WTC11 (cell line): ENCODE measurements at regions not wholly inside any gene's neighbourhood (a gene's known extent, or its start where the extent isn't known, plus 50 kb on each side); places are given as distances from the start of the nearest gene placed in this dataset.

ENCODE experiments used
- ATAC-seq: fragments of 200-7000 bp; cut with Tn5 transposase; 2 replicates; pipeline ENCODE4 v1.10.0; 2021; ENCODE audit warnings: mild to moderate bottlenecking, moderate library complexity
- CTCF ChIA-PET: fragments of 300-600 bp; sonication (Branson Sonifier 250); formaldehyde crosslinking; loops from one replicate; lab custom pipeline; 2021; ENCODE audit warnings: antibody characterized with exemption; lab: Charles Lee
- POLR2A ChIA-PET: fragments of 350-600 bp; sonication (Branson Sonifier 250); formaldehyde crosslinking; loops from one replicate; lab custom pipeline; 2021; ENCODE audit warnings: antibody characterized with exemption; lab: Charles Lee
- DNase-seq: peaks from one replicate; pipeline ENCODE4 v3.0.0; 2021; ENCODE audit warnings: low spot score
- H3K27ac Mint-ChIP-seq: 2 replicates; pipeline ENCODE4 v1.8.0; 2021; ENCODE audit warnings: mixed read lengths
- H3K27me3 Mint-ChIP-seq: 2 replicates; pipeline ENCODE4 v1.8.0; 2021; ENCODE audit warnings: low read depth, mild to moderate bottlenecking, moderate library complexity, mixed read lengths
- H3K36me3 Mint-ChIP-seq: 2 replicates; pipeline ENCODE4 v1.8.0; 2021; ENCODE audit warnings: mixed read lengths
- H3K4me1 Mint-ChIP-seq: 2 replicates; pipeline ENCODE4 v1.8.0; 2022; ENCODE audit warnings: mixed read lengths
- H3K4me3 Mint-ChIP-seq: 2 replicates; pipeline ENCODE4 v1.8.0; 2021; ENCODE audit warnings: mild to moderate bottlenecking, moderate library complexity, mixed read lengths
- H3K9me3 Mint-ChIP-seq: 2 replicates; pipeline ENCODE4 v1.8.0; 2021; ENCODE audit warnings: mixed read lengths
- ARID4B ChIP-seq: sonication (generic); formaldehyde crosslinking; IDR thresholded peaks from 2 replicates; pipeline ENCODE4 v1.8.0; 2023; ENCODE audit warnings: missing genetic modification reagents, mild to moderate bottlenecking, borderline replicate concordance
- ATF6 ChIP-seq: sonication (generic); formaldehyde crosslinking; IDR thresholded peaks from 2 replicates; pipeline ENCODE4 v1.8.1; 2023; ENCODE audit warnings: mild to moderate bottlenecking, missing genetic modification reagents
- CBFB ChIP-seq: sonication (generic); formaldehyde crosslinking; IDR thresholded peaks from 2 replicates; pipeline ENCODE4 v1.8.1; 2022; ENCODE audit warnings: mild to moderate bottlenecking, low read depth, missing genetic modification reagents
- EMX1 ChIP-seq: fragments of 250-450 bp; sonication (Bioruptor Pico); IDR thresholded peaks from 2 replicates; pipeline ENCODE4 v1.8.0; 2021; ENCODE audit warnings: mild to moderate bottlenecking
- FOXP4 ChIP-seq: sonication (generic); formaldehyde crosslinking; IDR thresholded peaks from 2 replicates; pipeline ENCODE4 v1.8.0; 2022; ENCODE audit warnings: mild to moderate bottlenecking, missing genetic modification reagents
- GRHL2 ChIP-seq: fragments of 250-450 bp; sonication (Bioruptor Pico); IDR thresholded peaks from 2 replicates; pipeline ENCODE4 v1.8.0; 2022; ENCODE audit warnings: mild to moderate bottlenecking, moderate library complexity; ENCODE audit not compliant: insufficient replicate concordance, severe bottlenecking
- GTF2I ChIP-seq: fragments of 250-450 bp; sonication (Bioruptor Pico); conservative IDR thresholded peaks from 2 replicates; pipeline ENCODE4 v1.4.0; 2021; ENCODE audit warnings: mild to moderate bottlenecking
- IRF2 ChIP-seq: sonication (generic); formaldehyde crosslinking; IDR thresholded peaks from 2 replicates; pipeline ENCODE4 v1.8.0; 2022; ENCODE audit warnings: low read depth, missing genetic modification reagents, borderline replicate concordance
- KAT7 ChIP-seq: sonication (generic); formaldehyde crosslinking; IDR thresholded peaks from 2 replicates; pipeline ENCODE4 v1.8.1; 2023; ENCODE audit warnings: missing genetic modification reagents, mild to moderate bottlenecking, borderline replicate concordance
- MLX ChIP-seq: sonication (generic); formaldehyde crosslinking; IDR thresholded peaks from 2 replicates; pipeline ENCODE4 v1.8.1; 2023; ENCODE audit warnings: mild to moderate bottlenecking, missing genetic modification reagents, moderate library complexity
- NFATC4 ChIP-seq: fragments of 250-450 bp; sonication (Bioruptor Pico); IDR thresholded peaks from 2 replicates; pipeline ENCODE4 v1.9.0; 2021; ENCODE audit warnings: mild to moderate bottlenecking
- NR3C1 ChIP-seq: sonication (generic); formaldehyde crosslinking; conservative IDR thresholded peaks from 2 replicates; pipeline ENCODE4 v1.8.1; 2023; ENCODE audit warnings: low read depth, mild to moderate bottlenecking, missing genetic modification reagents
- PREB ChIP-seq: sonication (generic); formaldehyde crosslinking; IDR thresholded peaks from 2 replicates; pipeline ENCODE4 v1.8.1; 2022; ENCODE audit warnings: mild to moderate bottlenecking, missing genetic modification reagents, moderate library complexity, borderline replicate concordance
- PRRX2 ChIP-seq: fragments of 250-450 bp; sonication (Bioruptor Pico); IDR thresholded peaks from 2 replicates; pipeline ENCODE4 v1.8.0; 2021; ENCODE audit warnings: mild to moderate bottlenecking
- RORB ChIP-seq: fragments of 250-450 bp; sonication (Bioruptor Pico); IDR thresholded peaks from 2 replicates; pipeline ENCODE4 v1.9.0; 2021; ENCODE audit warnings: mild to moderate bottlenecking
- SOX15 ChIP-seq: fragments of 250-450 bp; sonication (Bioruptor Pico); IDR thresholded peaks from 2 replicates; pipeline ENCODE4 v1.9.0; 2021; ENCODE audit warnings: mild to moderate bottlenecking
- ZBTB43 ChIP-seq: sonication (generic); formaldehyde crosslinking; IDR thresholded peaks from 2 replicates; pipeline ENCODE4 v1.8.1; 2023; ENCODE audit warnings: mild to moderate bottlenecking, missing genetic modification reagents
- ZNF121 ChIP-seq: sonication (generic); formaldehyde crosslinking; IDR thresholded peaks from 2 replicates; pipeline ENCODE4 v1.8.0; 2023; ENCODE audit warnings: missing genetic modification reagents
- ZNF263 ChIP-seq: sonication (generic); formaldehyde crosslinking; IDR thresholded peaks from 2 replicates; pipeline ENCODE4 v1.8.1; 2022; ENCODE audit warnings: low read depth, mild to moderate bottlenecking, moderate library complexity, missing genetic modification reagents
- TF ChIP-seq, protein P1 (sequence below): fragments of 200-600 bp; IDR thresholded peaks from 2 replicates; pipeline ENCODE4 v1.8.0; 2022; ENCODE audit warnings: antibody characterized with exemption
- TF ChIP-seq, protein P2 (sequence below): sonication (generic); formaldehyde crosslinking; IDR thresholded peaks from 2 replicates; pipeline ENCODE4 v1.8.0; 2023; ENCODE audit warnings: mild to moderate bottlenecking, missing genetic modification reagents

- TF ChIP-seq MLX (CRISPR knock-in tag) (no peak), ZNF121 (CRISPR knock-in tag) (no peak), IRF2 (CRISPR knock-in tag) (no peak), GRHL2 (CRISPR knock-in tag) (no peak), SOX15 (no peak)
Observed at GRCh38 chr3:117248153-117248552, 538.6 kb downstream of the TUSC7 start (continued).

GRCh38 chr3:117252208-117252607 lies 542.6 kb downstream of the TUSC7 start:
- Mint-ChIP-seq H3K4me1 (peaks cover 5% of the 10 kb centered on the region), H3K27ac (no peak overlapping the region)
- DNase-seq: no peak
- TF ChIP-seq ATF6 (CRISPR knock-in tag) (no peak), SOX15 (no peak), PREB (CRISPR knock-in tag) (no peak), NFATC4 (no peak), KAT7 (no peak), EMX1 (CRISPR knock-in tag) (no peak), NR3C1 (no peak), GTF2I (CRISPR knock-in tag) (no peak), CBFB (no peak), ARID4B (CRISPR knock-in tag) (no peak), ZBTB43 (no peak), FOXP4 (CRISPR knock-in tag) (no peak), ZNF263 (CRISPR knock-in tag) (no peak), RORB (CRISPR knock-in tag) (no peak), PRRX2 (no peak)
- TF ChIP-seq, protein P1, sequence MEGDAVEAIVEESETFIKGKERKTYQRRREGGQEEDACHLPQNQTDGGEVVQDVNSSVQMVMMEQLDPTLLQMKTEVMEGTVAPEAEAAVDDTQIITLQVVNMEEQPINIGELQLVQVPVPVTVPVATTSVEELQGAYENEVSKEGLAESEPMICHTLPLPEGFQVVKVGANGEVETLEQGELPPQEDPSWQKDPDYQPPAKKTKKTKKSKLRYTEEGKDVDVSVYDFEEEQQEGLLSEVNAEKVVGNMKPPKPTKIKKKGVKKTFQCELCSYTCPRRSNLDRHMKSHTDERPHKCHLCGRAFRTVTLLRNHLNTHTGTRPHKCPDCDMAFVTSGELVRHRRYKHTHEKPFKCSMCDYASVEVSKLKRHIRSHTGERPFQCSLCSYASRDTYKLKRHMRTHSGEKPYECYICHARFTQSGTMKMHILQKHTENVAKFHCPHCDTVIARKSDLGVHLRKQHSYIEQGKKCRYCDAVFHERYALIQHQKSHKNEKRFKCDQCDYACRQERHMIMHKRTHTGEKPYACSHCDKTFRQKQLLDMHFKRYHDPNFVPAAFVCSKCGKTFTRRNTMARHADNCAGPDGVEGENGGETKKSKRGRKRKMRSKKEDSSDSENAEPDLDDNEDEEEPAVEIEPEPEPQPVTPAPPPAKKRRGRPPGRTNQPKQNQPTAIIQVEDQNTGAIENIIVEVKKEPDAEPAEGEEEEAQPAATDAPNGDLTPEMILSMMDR: no peak
- TF ChIP-seq, protein P2, sequence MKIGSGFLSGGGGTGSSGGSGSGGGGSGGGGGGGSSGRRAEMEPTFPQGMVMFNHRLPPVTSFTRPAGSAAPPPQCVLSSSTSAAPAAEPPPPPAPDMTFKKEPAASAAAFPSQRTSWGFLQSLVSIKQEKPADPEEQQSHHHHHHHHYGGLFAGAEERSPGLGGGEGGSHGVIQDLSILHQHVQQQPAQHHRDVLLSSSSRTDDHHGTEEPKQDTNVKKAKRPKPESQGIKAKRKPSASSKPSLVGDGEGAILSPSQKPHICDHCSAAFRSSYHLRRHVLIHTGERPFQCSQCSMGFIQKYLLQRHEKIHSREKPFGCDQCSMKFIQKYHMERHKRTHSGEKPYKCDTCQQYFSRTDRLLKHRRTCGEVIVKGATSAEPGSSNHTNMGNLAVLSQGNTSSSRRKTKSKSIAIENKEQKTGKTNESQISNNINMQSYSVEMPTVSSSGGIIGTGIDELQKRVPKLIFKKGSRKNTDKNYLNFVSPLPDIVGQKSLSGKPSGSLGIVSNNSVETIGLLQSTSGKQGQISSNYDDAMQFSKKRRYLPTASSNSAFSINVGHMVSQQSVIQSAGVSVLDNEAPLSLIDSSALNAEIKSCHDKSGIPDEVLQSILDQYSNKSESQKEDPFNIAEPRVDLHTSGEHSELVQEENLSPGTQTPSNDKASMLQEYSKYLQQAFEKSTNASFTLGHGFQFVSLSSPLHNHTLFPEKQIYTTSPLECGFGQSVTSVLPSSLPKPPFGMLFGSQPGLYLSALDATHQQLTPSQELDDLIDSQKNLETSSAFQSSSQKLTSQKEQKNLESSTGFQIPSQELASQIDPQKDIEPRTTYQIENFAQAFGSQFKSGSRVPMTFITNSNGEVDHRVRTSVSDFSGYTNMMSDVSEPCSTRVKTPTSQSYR (CRISPR knock-in tag): no peak

More at GRCh38 chr3:117252208-117252607, 542.6 kb downstream of the TUSC7 start:
- ChIA-PET CTCF (no interaction called here), POLR2A (no interaction called here)
- Mint-ChIP-seq H3K9me3 (no peaks in the 10 kb centered on the region), H3K4me3 (no peak overlapping the region), H3K27me3 (no peaks in the 10 kb centered on the region), H3K36me3 (no peaks in the 10 kb centered on the region)
- ATAC-seq: no peak
